ENCODE measurements at regions not wholly inside any gene's neighbourhood (a gene's known extent, or its start where the extent isn't known, plus 50 kb on each side); places are given as distances from the start of the nearest gene placed in this dataset.

DNA sequence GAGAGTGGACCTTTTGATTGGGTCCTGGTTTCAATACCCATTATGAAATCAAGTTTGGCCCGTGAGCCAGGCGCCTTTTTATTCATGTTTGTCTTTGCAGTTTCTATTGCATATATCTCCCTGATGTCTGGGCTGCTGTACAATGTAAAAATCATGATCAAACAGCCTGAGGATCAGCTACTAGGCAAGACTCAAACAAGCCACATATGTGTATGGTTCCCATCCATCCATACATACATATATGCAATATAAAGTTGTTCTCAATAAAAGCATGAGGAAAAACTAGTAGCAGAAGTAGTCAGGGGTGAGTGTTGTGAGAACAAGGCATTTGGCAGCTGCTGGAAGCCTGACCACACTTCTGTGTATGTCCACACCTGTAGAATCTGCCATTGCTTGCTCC, 562.4 kb upstream of the USP24 start (continued):
- no peak for TF ChIP-seq STAT1 (conservative IDR thresholded peaks at IDR 0.05)

GRCh38 chr1:55775007-55775406, 559.8 kb upstream of the USP24 start:
- DNase-seq (ENCODE audit: low read depth, low spot score) = no peak
- CTCF ChIA-PET = no interaction called here
- no peaks in the 10 kb centered on the region for H3K79me2 ChIP-seq (ENCODE audit: control insufficient read depth, insufficient read depth, low read length)
- H3K36me3 ChIP-seq (ENCODE audit: control insufficient read depth in 2 of 2, insufficient read depth in 2 of 2, low read length in 1 of 2) = no peaks in the 10 kb centered on the region
- H3K27me3 ChIP-seq (replicated peaks in 1 of 2; ENCODE audit: control insufficient read depth in 2 of 2, insufficient read depth in 2 of 2, low read length in 1 of 2) = no peaks in the 10 kb centered on the region
- no peak overlapping the region for H3K4me2 ChIP-seq (ENCODE audit: control insufficient read depth, insufficient read depth)
- H3K4me3 ChIP-seq = no peak overlapping the region
- no TSS peak for BruUV-seq (replicated peaks)
- H2AFZ ChIP-seq (ENCODE audit: control insufficient read depth, low read depth, low read length) = no peak overlapping the region
- H3K27ac ChIP-seq (ENCODE audit: control insufficient read depth, insufficient read depth) = no peak overlapping the region
- no peaks in the 10 kb centered on the region for H3K4me1 ChIP-seq (ENCODE audit: control insufficient read depth, insufficient read depth, low read length)
- no peaks in the 10 kb centered on the region for H4K20me1 ChIP-seq (ENCODE audit: control insufficient read depth, insufficient read depth)
- no peaks in the 10 kb centered on the region for H3K9me3 ChIP-seq (replicated peaks; ENCODE audit: control insufficient read depth, insufficient read depth, low read length)
- WGBS (ENCODE audit: insufficient coverage, insufficient replicate concordance, low lambda C conversion rate, missing lambda C conversion rate) = 23% methylated on average over 3 of the region's 3 CpGs
- TF ChIP-seq ASH2L (IDR thresholded peaks at IDR 0.05; ENCODE audit: borderline replicate concordance, low read depth) = no peak
- no peak for TF ChIP-seq FOXK2 (IDR thresholded peaks at IDR 0.05)
- TF ChIP-seq, protein P1, sequence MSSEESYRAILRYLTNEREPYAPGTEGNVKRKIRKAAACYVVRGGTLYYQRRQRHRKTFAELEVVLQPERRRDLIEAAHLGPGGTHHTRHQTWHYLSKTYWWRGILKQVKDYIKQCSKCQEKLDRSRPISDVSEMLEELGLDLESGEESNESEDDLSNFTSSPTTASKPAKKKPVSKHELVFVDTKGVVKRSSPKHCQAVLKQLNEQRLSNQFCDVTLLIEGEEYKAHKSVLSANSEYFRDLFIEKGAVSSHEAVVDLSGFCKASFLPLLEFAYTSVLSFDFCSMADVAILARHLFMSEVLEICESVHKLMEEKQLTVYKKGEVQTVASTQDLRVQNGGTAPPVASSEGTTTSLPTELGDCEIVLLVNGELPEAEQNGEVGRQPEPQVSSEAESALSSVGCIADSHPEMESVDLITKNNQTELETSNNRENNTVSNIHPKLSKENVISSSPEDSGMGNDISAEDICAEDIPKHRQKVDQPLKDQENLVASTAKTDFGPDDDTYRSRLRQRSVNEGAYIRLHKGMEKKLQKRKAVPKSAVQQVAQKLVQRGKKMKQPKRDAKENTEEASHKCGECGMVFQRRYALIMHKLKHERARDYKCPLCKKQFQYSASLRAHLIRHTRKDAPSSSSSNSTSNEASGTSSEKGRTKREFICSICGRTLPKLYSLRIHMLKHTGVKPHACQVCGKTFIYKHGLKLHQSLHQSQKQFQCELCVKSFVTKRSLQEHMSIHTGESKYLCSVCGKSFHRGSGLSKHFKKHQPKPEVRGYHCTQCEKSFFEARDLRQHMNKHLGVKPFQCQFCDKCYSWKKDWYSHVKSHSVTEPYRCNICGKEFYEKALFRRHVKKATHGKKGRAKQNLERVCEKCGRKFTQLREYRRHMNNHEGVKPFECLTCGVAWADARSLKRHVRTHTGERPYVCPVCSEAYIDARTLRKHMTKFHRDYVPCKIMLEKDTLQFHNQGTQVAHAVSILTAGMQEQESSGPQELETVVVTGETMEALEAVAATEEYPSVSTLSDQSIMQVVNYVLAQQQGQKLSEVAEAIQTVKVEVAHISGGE (CRISPR knock-in tag; IDR thresholded peaks at IDR 0.05) = no peak
- TF ChIP-seq SMAD5 (IDR thresholded peaks at IDR 0.05; ENCODE audit: low read depth) = no peak
- no peak for TF ChIP-seq FOS (IDR thresholded peaks at IDR 0.05; ENCODE audit: borderline replicate concordance, extremely low read depth, insufficient read length)
- TF ChIP-seq CREM (IDR thresholded peaks at IDR 0.05; ENCODE audit: low read depth) = no peak
- TF ChIP-seq PML (IDR thresholded peaks at IDR 0.05; ENCODE audit: low read length) = no peak
- no peak for TF ChIP-seq YBX1 (IDR thresholded peaks at IDR 0.05)
- TF ChIP-seq BHLHE40 (IDR thresholded peaks at IDR 0.05; ENCODE audit: borderline replicate concordance in 1 of 2, low read depth in 2 of 2, low read length in 1 of 2) = no peak
- TF ChIP-seq MTA2 (IDR thresholded peaks at IDR 0.05; ENCODE audit: low read depth) = no peak
- no peak for TF ChIP-seq ZNF384 (IDR thresholded peaks at IDR 0.05; ENCODE audit: borderline replicate concordance, low read depth, low read length)
- no peak for TF ChIP-seq HDAC2 (IDR thresholded peaks at IDR 0.05)
- TF ChIP-seq NFYB (IDR thresholded peaks at IDR 0.05; ENCODE audit: insufficient read depth, low read depth, low read length) = no peak
- TF ChIP-seq HDGF (IDR thresholded peaks at IDR 0.05) = no peak
- TF ChIP-seq CHD1 (IDR thresholded peaks at IDR 0.05; ENCODE audit: low read depth, low read length) = no peak
- no peak for TF ChIP-seq YY1 (IDR thresholded peaks at IDR 0.05; ENCODE audit: low read depth, low read length)
- no peak for TF ChIP-seq HDAC6 (IDR thresholded peaks at IDR 0.05; ENCODE audit: unreplicated experiment)
- TF ChIP-seq KLF5 (IDR thresholded peaks at IDR 0.05; ENCODE audit: partially characterized antibody) = no peak
- TF ChIP-seq MYB (IDR thresholded peaks at IDR 0.05; ENCODE audit: borderline replicate concordance, low read depth, low read length) = no peak
- in situ Hi-C loops (cut with MboI) = no loop called here
- POLR2A ChIA-PET = no interaction called here
- RAD21 ChIA-PET (ENCODE audit: unreplicated experiment) = no interaction called here
- no peak for ATAC-seq
- H3K9ac ChIP-seq (ENCODE audit: control insufficient read depth, insufficient read depth, low read length) = no peak overlapping the region
- no peak for FAIRE-seq
- SMC1A ChIA-PET (ENCODE audit: uncharacterized antibody, unreplicated experiment) = no interaction called here
- intact Hi-C loops (cut with micrococcal nuclease; ENCODE audit: unreplicated experiment) = no loop called here
